ENCODE measurements at regions not wholly inside any gene's neighbourhood (a gene's known extent, or its start where the extent isn't known, plus 50 kb on each side); places are given as distances from the start of the nearest gene placed in this dataset.

GRCh38 chr2:58890865-58891525 is 649.9 kb upstream of the FANCL start:
- Histone ChIP-seq H3K27ac (no peak overlapping the region), H3K4me3 (no peak overlapping the region), H3K9me3 (no peaks in the 10 kb centered on the region), H3K27me3 (no peaks in the 10 kb centered on the region), H3K36me3 (no peaks in the 10 kb centered on the region), H3K9ac (ENCODE audit: low read depth in 2 of 2, low read length in 2 of 2) (no peak overlapping the region), H3K4me1 (no peaks in the 10 kb centered on the region)
- no peak for TF ChIP-seq CTCF (IDR thresholded peaks at IDR 0.05)
- no peak for DNase-seq
- intact Hi-C loops (cut with DNase I), result no loop called here

- no peak overlapping the region for H3K4me3 ChIP-seq
- no peak overlapping the region for H3K9ac ChIP-seq (ENCODE audit: low read depth in 2 of 2, low read length in 2 of 2)
- no peak overlapping the region for H3K27ac ChIP-seq
- no peaks in the 10 kb centered on the region for H3K27me3 ChIP-seq
- no peak for DNase-seq
- no peak for TF ChIP-seq CTCF (IDR thresholded peaks at IDR 0.05)
- no peaks in the 10 kb centered on the region for H3K4me1 ChIP-seq
- no peaks in the 10 kb centered on the region for H3K36me3 ChIP-seq
- intact Hi-C loops (cut with DNase I), result no loop called here
- H3K9me3 ChIP-seq, result no peaks in the 10 kb centered on the region
These were observed 644.9 kb upstream of the FANCL start for GRCh38 chr2:58886009-58886408.

GRCh38 chr2:58879834-58880233 is 638.7 kb upstream of the FANCL start:
- Histone ChIP-seq H3K27me3 (no peaks in the 10 kb centered on the region), H3K4me1 (no peaks in the 10 kb centered on the region), H3K9me3 (no peaks in the 10 kb centered on the region), H3K9ac (ENCODE audit: low read depth in 2 of 2, low read length in 2 of 2) (no peak overlapping the region), H3K36me3 (no peaks in the 10 kb centered on the region), H3K4me3 (no peak overlapping the region), H3K27ac (no peak overlapping the region)
- TF ChIP-seq CTCF (IDR thresholded peaks at IDR 0.05), result no peak
- DNase-seq, result no peak
- intact Hi-C loops (cut with DNase I), result no loop called here

GRCh38 chr2:58878778-58879177 is 637.7 kb upstream of the FANCL start:
- Histone ChIP-seq H3K9me3 (no peaks in the 10 kb centered on the region), H3K27me3 (no peaks in the 10 kb centered on the region), H3K9ac (ENCODE audit: low read depth in 2 of 2, low read length in 2 of 2) (no peak overlapping the region), H3K27ac (no peak overlapping the region), H3K4me3 (no peak overlapping the region), H3K4me1 (no peaks in the 10 kb centered on the region), H3K36me3 (no peaks in the 10 kb centered on the region)
- DNase-seq, result no peak
- intact Hi-C loops (cut with DNase I), result no loop called here
- TF ChIP-seq CTCF (IDR thresholded peaks at IDR 0.05), result no peak

- Histone ChIP-seq H3K9ac (ENCODE audit: low read depth in 2 of 2, low read length in 2 of 2) (no peak overlapping the region), H3K9me3 (no peaks in the 10 kb centered on the region), H3K4me3 (no peak overlapping the region), H3K4me1 (no peaks in the 10 kb centered on the region), H3K36me3 (no peaks in the 10 kb centered on the region), H3K27me3 (no peaks in the 10 kb centered on the region), H3K27ac (no peak overlapping the region)
- DNase-seq, result no peak
- no peak for TF ChIP-seq CTCF (IDR thresholded peaks at IDR 0.05)
- intact Hi-C loops (cut with DNase I), result no loop called here
These were observed 635.0 kb upstream of the FANCL start for GRCh38 chr2:58876126-58876525.
